NCI-H748 (cell line): ENCODE measurements at regions not wholly inside any gene's neighbourhood (a gene's known extent, or its start where the extent isn't known, plus 50 kb on each side); places are given as distances from the start of the nearest gene placed in this dataset.
"Not testable (repeated sequence)": the region's sequence is repeated elsewhere in the genome, so short reads cannot be mapped to it uniquely, and the experiment has no call there.

Source experiments
- DNase-seq: peaks from one replicate; lab custom pipeline; 2025; ENCODE audit not compliant: unreplicated experiment; lab: John Stamatoyannopoulos, UW

DNA sequence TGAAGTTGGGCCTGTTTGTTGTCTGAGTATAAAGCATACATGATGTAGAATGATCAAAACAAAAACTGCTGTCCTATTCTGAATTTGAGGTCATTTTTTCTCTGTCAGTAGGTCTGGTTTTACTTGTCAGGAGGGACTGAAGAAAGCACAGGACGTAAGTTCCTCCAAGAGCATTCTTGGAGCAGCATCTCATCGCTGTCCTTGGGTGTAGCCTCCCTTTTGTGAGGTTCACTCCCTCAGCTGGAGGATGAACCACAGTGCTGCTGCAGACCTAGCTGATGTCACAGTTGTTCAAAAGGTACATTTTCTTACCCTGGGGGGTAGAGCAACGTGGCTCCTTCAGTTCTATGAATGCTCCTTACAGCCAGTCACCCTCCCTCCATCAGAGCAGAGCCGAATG is 490.0 kb upstream of the TBL1XR1 start:
- DNase-seq, result no peak

DNA sequence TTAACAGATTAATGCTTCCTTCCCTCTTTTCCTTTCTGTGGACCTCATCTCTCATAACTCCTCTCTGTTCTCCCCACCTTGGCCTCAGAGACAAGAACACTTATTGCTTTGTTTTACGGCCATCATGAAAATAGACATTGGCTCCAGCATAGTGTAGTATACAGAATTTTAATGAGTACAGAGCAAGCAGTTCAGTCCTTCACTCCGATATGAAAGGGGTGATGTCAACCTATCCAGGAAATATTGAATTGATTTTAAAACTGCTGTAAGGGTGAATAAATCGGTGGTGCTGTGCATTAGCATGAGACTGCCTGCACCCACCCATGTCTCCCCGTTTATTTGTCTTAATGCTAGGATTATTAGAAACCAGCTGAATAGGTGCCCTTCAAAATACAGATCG is 490.9 kb upstream of the TBL1XR1 start:
- DNase-seq, result no peak

DNA sequence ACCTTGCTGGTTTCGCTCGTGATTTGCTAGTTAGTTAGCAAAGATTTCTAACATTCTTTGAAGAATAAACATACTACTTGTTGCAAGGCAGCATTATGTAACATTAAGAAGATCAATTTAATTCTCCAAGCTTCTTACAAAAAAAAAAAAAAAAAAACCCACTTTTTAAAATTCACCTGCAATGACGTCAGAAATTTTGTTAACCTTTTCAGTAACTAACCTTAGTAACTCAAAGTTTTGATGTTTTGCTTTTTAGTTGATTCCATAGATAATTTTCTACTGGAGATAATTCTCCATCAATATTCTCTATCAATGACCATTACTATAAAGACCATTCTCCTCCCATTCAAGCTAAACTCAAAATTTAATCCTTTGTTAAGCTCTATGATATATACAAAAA is 491.8 kb upstream of the TBL1XR1 start:
- no peak for DNase-seq

DNA sequence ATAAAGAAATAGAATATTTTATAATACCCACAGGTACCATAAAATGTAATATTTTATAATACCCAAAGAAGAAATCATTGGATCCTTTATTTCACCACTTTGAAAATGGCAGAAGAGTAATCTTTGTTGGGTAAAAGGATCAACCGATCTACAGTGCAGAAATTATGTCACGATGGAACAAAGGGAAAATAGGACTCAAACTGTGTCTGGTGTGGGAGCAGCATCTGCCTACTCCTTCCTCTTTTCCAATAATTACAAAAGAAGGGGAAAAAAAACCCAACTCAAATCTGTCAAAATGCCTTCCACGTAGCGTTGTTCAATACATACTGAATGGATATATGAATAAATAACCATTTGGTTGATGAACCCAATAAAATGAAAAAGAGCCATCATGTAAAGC is 492.6 kb upstream of the TBL1XR1 start:
- no peak for DNase-seq

DNA sequence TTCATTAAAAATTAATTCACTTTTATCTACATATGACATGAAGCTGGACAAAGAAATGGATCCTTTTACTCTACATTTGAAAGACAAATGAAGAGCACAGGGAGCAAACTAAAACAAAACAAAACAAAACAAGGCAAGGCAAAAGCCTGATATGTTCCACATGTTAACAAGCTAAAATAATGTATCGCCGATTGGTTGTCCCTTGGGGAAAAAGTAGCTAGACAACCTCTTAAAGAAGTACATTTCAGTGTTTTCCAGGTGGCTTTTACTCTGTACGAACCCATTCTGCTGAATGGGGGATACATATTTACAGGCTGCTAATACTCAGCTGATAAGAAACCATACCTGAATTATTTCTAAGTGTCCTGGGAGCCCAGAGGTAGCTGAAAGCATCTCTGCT is 493.0 kb upstream of the TBL1XR1 start:
- no peak for DNase-seq

DNA sequence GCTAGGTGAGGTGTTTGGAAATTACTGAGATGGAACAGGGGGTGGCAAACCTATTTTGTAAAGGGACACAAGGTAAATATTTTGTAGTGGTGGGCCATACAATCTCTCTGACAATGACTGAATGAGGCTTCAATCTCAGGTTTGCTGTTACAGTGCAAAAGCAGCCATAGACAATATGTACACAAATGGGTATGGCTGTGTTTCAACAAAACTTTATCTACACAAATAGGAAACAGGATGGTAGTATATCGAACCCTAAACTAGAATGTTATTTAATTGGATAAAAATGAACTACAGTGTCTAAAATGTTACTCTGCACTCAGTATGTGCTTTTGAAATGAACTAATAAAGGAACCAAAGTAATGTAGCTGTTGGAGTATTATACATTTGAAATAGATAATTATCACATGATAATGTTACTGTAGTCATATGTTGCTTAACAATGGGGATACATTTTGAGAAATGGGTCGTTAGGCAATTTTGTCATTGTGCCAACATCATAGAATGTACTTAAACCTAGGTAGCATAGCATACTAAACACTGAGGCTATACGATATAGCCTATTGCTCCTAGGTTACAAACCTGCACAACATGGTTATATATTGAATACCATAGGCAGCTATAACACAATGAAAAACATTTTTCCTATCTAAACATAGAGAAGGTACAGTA is 495.2 kb upstream of the TBL1XR1 start:
- DNase-seq, result peak; percentile 4

DNA sequence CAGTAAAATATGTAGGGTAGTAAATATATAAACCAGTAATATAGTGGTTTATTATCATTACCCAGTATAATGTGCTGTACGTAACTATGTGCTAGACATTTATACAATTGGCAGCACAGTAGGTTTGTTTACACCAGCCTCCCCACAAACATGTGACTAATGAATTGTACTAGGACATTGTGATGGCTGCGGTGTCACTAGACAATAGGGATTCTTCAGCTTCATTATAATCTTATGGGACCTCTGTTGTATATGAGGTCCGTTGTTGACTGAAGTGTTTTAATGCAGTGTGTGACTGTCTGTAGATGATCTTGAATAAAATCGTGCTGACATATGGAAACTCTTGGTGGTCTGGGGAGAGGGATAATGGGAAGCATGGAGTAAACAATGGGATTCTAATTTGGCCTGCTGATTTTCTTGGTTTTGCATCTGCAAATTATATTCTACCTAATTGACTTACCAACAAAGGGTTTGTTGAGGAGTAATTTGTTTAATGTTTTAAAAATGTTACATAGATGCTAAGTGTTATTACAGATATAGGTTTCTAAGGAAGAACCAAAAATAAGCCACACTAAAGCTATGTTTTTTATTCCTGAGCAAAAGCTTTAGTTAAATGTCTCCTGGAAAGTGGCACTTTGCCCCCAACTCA is 496.5 kb upstream of the TBL1XR1 start:
- peak; percentile 50 for DNase-seq

DNA sequence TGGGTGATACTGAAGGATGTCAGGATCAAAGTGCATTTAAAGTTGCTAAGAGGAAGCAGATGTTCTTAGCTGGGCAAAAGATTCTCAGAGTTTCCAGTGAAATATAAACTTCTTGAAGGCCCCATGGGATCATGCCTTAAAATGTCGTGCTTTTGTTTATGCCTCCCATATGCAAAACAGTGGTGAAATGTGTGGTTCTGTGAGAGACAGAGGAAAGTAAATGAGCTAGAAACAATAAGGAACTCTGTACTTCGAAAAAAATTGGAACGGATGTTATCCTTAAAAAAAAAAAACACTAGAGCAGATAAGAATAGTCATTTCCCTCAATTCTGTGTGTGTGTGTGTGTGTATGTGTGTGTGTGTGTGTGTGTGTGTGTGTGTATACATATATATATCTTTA is 497.0 kb upstream of the TBL1XR1 start:
- no peak for DNase-seq

DNA sequence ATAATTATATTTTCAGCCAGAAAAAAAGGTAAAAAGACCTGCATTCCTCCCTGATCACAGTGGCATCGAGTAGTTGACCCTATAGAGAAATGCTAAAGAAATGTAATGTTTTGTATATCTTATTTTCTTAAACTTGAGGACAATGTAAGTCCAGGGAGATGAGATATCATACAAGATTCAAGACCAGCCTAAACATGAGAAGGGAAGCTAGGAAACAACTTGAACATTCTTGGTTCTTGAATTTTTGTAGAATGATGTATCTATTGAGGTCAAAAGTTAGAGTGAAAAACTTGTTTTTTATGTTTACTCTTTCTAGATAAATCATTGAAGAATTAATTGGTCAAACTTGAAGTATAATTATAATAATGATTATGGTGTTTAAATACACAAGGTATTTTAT is 497.7 kb upstream of the TBL1XR1 start:
- no peak for DNase-seq

DNA sequence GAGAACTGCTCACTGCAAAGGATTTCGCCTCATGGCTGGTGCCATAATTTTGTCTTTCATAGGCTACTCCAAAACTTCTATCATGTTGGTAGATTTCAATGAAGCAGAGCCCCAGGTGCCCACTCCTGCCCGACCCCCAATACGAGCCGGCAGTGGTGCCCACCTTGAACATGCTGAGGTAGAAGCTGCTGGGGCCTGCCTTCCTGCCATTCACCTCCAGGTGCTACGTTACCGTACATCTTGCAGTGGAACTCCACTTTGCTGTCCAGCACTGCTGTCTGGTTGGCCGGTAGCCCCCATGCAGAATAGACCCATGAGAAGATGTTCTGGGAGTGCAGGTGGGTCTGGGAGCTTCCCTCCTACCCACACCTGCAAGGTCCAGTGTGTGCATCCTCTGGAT is 502.8 kb upstream of the TBL1XR1 start:
- no peak for DNase-seq

DNA sequence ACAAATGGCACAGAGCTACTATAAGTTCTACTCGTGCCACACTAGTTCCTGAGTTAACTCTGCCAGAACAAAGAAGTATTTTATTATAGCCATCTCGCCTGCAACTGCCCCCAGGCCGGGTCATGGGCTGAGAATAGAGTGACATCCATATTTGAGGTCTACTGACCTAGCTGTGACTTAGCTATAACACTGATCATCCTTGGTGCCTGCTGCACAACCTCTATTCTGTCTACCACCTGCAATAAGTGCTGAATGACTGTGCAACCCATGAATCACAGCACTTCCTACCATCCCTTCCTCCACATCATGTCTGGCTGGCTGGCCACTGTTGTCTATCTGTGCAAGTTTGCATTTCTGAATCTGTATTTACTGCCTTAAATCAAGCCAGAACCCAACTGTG is 506.5 kb upstream of the TBL1XR1 start:
- no peak for DNase-seq

DNA sequence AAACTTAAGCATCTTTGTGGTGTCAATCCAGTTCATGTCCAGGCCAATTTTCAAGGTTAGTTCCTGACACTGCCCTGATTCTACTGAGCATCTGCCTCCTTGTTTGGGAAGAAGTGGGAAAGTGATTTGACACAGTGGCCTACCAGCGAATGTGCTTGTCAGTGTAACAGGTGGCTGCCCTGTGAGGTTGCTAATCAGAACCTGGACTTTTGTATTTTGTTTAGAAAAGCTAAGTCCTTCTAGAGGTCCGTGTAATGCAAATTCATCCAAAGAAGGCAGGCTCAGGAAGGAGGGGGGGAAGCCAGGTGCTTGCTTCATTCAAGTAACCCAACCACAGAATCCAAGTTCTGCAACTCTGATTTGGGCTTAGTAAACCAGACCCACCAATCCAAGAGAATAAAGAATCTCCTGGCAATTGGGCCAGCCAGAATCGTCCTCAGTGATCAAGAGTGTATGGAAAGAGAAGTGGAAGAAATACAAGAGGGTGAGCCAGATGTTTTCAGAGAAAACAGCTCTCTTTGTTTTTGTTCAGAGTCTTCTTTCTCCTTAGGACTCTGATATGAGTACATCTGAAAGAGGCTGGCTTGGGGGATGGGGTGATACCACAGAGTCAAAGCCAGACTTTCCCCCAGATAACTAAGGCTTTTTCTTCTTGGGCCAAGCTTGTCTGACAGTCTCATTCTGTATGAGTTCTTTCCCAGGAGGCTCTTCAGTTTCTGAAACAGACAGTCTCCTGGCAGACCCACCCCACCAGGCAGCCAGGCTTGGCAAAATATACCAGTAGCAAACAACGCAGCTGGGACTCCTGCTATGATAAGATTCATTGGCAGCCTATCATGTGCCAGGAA is 508.9 kb upstream of the TBL1XR1 start:
- no peak for DNase-seq

DNA sequence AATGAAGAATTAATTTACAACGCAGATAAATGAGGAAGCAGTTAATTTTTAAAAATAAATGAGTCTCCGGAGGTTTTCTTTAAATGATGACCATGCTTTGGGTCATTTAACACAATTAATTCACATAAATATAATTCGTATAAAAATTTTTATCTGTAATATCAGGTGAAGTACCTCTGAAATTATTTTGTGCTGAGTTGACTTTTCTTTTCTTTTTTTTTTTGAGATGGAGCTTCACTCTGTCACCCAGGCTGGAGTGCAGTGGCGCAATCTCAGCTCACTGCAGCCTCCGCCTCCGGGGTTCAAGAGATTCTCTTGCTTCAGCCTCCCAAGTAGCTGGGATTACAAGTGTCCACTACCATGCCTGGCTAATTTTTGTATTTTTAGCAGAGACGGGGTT is 512.2 kb upstream of the TBL1XR1 start:
- DNase-seq, result not testable (repeated sequence)

DNA sequence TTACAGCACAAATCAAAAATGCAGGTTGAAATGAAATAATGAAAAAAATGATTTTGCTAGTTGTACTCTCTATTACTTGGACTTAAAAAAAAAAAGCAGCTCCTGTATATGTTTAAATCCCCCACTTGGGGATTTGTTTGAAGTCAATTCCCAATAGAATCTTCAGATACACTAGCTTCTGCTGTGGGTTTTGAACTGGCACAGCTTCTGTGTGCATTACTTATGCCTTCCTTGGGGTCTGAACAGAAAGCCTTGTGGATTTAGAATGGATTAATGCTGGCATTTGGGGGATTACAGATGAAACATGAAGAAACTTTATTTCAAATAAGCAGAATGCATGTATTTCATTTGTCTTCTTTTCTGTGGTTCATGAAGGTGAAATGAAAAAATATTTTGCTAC is 513.2 kb upstream of the TBL1XR1 start:
- DNase-seq, result no peak

DNA sequence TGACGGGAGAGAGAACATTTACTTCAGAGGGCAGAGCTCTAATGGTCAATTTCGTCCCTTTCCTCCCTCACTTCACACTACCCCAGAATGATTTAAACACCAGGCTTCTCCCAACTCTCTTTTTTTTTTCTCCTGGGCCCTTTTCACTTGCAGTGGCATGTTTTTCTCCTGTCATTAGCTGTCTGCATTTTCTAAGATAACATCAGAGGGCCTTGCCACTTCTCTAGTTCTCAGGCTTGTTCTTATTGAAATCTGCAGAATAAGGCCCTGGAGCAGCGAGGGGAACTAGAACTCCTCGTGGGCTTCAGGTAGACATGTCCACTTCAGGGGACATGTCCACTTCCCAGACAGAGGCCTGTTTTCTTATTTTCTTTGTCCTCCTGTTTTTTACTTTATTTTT is 514.4 kb upstream of the TBL1XR1 start:
- DNase-seq, result no peak

DNA sequence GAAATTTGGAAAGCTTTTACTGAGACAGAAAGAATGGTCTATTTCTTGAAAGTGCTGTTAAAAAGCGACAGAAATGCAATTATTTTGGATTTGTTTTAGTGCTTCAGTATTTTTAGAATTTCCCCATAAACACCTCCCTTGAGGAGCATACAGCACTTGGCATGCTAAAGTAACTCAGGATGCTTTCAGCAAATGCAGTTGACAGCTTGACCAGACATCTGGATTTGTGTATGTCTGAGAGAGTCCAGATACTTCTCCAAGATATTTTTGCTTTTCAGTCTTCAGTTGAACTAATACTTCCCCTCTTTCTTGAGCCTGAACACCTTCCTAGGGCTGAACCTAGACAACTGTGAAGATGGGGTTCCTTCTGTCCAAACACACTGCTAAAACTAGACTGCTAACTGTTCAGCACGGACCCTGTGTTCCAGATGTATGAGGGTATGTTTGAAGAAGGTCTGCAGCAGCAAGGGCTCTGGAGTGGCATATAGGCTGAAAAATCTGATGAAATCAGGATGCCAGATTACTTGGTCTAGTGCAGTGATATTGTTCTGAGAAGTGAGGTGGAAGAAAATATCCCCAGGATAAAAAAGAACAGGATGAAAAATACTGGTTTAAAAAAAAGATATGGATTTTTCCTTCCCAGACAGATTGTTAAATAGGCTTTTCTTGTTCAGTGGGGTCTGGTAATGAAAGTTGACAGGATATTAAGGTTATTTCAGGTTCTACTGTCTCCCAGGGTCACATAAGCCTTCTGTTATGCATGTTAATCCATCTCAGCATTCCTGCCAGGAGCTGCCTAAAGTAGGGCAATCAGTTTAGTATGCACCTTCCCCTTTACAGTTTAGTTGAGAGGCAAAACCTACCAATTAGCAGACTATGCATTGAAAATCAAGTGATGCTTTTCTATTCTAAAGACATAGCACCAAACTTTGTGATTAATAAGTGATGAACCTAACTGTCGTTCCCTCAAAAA is 516.9 kb upstream of the TBL1XR1 start:
- no peak for DNase-seq

DNA sequence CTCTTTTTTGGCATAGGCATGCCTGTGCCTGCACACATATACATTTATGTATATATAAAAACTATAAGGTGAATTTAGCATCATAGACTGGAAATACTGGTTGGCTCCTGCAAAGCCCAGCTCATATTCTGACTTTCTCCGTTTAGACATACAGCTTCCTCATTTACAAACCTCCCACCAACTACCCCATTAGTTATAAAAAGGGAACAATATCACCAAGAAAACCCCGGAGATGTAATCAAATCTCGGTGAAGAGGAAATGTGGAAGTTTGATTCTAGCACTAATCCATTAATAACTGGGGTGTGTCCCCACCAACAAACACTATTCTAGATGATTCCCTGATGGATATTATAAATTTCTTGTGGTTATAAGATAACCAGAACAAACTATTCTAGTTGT is 517.7 kb upstream of the TBL1XR1 start:
- no peak for DNase-seq

DNA sequence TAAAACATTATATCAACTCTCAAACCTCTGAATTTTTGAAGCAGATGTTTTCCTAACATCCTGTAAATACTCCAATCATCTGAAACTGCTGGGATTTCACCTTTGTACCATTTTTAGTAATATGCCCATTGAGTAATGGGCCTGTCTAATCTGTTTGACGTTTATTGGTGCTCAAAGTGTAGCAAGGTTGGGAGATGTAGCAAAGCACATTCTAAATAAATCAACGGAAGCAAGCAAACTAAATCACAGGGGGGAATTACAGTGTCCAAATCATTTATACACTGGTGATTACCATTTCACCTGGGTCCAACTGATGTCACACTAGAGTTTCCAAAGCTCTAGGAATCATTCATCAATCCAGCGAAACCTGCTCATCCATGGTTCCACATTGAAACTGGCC is 518.7 kb upstream of the TBL1XR1 start:
- no peak for DNase-seq

DNA sequence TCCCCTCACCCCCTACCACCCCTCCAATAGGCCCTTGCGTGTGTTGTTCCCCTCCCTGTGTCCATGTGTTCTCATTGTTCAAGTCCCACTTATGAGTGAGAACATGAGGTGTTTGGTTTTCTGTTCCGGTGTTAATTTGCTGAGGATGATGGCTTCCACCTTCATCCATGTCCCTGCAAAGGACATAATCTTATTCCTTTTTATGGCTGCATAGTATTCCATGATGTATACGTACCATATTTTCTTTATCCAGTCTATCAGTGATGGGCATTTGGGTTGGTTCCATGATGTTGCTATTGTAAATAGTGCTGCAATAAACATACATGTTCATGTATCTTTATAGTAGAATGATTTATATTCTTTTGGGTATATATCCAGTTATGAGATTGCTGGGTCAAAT is 523.6 kb upstream of the TBL1XR1 start:
- DNase-seq, result not testable (repeated sequence)

DNA sequence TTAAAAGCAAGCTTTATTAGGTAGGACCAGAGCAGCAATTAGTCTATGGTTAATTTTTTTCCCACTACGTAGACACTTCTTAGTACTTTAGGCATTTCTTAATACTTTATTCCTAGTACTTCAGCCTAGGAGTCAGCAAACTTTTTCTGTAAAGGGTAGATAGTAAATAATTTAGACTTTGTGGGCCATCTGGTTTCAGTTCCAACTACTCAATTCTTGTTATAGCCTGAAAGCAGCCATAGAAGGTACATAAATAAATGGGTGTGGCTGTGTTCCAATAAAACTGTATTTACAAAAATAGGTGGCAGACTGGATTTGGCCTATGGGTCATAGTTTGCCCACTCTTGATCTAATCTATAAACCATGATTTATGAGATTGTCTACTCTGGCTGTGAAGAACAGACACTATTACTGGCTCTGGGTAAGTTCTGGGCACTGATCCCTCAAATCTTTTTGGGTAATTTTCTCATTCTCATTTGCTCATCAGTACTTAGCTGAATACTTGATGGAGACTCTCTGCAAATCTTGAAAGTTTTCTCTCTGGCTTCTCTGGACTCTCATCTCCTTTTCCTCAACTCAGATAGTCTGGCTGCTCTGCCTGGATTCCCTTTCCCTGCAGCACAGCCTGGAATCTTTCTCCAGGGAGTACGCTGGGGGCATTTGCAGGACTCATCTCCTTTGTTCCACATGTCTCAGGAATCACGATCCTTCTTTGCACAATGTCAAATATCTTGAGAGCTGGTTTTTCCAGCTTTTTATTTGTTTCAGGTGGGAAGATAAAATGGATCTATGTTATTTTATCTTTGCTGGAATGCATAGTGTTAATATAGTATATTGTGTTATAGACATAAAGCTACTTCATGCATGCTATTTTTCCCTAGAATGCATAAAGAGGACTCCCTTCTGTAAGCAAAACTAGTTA is 524.8 kb upstream of the TBL1XR1 start:
- peak; percentile 73 for DNase-seq
